Endometrium (tissue), 2 donors: ENCODE measurements at regions not wholly inside any gene's neighbourhood (a gene's known extent, or its start where the extent isn't known, plus 50 kb on each side); places are given as distances from the start of the nearest gene placed in this dataset.
A peak's percentile ranks its signal among the peaks of the same experiment; 100 is the strongest.
"Not testable (repeated sequence)": the region's sequence is repeated elsewhere in the genome, so short reads cannot be mapped to it uniquely, and the experiment has no call there.

Source experiments
- FAIRE-seq: peaks from 2 replicates; lab custom pipeline; 2012; peaks lifted over from hg19 to GRCh38; lab: Jason Lieb, UNC
- donor health status: control.
- donor health status: control.

GRCh38 chr3:162411556-162411955, 914.9 kb downstream of the OTOL1 start:
- FAIRE-seq = not testable (repeated sequence)

GRCh38 chr3:162421721-162422120, 925.1 kb downstream of the OTOL1 start:
- FAIRE-seq = no peak

DNA sequence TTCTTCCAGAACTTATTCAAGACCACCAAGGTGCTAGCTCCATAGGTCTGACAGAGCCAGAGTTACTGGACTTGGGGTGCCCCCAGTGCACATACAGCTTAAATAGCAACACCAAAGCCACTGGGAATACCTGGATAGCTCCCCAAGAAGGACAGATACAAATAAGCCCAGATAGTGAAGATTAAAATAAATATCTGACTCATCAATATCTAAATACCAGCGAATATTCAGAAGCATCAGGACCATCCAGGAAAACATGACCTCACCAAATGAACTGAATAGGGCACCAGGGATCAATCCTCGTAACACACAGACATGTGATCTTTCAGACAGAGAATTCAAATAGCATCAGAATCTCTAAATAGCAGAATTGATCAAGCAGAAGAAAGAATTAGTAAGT, 931.6 kb downstream of the OTOL1 start:
- no peak for FAIRE-seq

DNA sequence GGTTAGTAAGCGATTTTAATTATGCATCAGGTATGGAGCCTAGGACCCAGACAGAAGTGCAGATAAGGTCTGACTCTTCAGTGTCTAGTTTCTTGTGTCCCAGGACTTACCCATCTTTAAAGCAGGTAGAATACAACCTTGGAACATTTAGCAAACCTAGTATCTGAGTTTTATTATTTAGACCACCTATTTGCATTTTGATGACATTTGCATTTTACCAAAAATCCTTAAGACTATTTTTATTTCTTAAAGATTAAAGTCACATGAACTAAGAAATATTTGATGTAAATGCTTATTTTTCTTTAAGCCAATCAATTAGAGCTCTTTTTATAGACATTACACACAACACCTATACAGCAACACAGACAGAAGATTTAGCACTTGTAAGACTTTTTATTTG, 939.1 kb downstream of the OTOL1 start:
- no peak for FAIRE-seq

DNA sequence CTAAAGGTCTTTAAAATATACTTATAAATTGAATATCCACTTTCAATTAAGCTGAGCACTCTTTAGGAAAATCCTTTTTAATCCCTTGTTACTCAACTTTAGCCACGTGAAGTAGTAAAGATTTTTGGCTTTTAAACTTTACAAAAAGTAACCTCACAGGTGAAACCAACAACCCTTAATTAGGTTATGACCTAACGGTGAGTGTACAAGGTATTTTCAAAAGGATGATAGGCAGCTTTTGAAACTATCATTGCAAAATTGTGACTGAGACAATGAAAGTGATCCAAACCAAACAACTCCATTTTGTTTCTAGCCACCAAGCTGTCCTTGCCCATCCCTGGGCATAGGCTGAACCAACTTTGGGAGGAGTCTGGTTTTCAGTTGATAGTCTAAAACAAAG, 940.2 kb downstream of the OTOL1 start:
- no peak for FAIRE-seq

DNA sequence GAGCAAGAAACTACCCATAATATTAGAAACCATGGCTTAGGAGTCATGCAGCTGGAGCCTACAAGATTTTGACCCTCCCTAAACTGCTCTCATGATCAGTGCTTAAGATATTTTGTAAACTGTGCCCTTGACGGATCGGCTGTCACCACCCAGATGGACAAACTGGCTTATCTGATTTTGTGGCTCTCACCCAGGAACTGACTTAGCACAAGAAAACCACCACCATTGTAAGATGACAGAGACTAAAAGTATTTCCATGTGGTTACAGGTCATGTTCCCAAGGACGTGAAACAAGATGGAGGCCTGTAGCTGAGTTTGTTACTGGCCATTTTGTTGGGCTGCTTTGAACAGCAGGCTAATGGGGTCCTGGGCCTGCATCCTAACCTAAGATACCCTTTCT, 940.9 kb downstream of the OTOL1 start:
- no peak for FAIRE-seq

- no peak for FAIRE-seq
Observed at GRCh38 chr3:162441716-162442115, 945.1 kb downstream of the OTOL1 start.

- no peak for FAIRE-seq
Observed at GRCh38 chr3:162443376-162443775, 946.8 kb downstream of the OTOL1 start.

GRCh38 chr3:162468791-162469190, 972.2 kb downstream of the OTOL1 start:
- FAIRE-seq = no peak

- FAIRE-seq = no peak
Observed at GRCh38 chr3:162487138-162487537, 990.5 kb downstream of the OTOL1 start.

- no peak for FAIRE-seq
Observed at GRCh38 chr3:162489853-162490252, 993.2 kb downstream of the OTOL1 start.

GRCh38 chr3:162491952-162492351, 995.3 kb downstream of the OTOL1 start:
- FAIRE-seq = no peak

- FAIRE-seq = no peak
Observed at GRCh38 chr3:162492446-162493081, 996.0 kb downstream of the OTOL1 start.

DNA sequence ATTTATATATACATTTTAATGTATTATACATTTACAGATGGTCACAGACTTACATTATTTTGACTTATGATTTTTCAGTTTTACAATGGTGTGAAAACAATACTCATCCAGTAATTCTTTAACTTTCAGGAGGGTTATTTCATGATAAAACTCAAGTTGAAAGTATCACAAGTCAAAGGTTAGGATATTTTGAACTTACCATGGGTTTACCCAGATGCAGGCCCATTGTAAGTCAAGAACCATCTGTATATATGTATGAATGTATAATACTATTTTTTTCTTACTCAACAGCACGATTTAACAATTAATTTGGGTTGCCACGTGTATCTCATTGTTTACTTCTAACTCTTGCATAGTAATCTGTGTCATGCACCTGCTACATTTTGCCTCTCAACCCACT, 1002.0 kb downstream of the OTOL1 start:
- no peak for FAIRE-seq

DNA sequence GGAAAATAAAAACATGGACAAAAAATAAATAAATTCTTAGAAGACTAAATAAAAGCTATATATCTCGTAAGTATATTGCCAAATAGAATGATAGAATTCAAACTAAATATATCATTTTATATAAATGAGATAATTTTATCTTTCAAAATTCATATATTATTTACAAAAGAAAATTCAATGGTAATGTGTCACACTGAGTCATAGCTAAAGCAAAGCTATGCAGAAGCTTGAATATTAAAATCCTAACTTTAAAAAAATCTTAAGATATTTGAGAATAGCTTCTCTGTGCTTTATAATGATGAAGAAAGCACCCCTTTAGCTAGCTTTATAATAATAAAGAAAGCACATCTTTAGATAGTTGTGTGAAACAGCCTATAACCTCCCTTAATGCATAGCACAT, 1010.8 kb downstream of the OTOL1 start:
- no peak for FAIRE-seq

GRCh38 chr3:162512488-162512887, 1015.9 kb downstream of the OTOL1 start:
- FAIRE-seq = peak; percentile 72

DNA sequence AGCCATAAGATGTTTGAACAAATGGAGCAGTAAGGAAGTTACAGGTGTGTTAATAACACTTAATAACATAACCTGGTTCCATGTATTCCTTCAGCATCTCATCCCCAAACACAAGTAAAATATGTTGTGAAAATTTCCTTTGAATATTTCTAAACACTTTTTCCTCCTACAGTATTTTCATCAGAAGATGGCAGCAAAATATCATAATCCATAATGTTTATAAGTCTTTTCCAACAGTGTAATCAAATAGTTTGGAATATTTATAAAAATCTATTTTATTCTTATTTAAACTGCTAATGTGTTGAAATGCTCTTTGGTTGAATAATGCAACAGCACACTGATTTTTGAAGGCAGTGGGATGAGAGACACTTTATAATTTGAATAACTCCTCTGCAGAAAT, 1020.5 kb downstream of the OTOL1 start:
- FAIRE-seq = no peak

DNA sequence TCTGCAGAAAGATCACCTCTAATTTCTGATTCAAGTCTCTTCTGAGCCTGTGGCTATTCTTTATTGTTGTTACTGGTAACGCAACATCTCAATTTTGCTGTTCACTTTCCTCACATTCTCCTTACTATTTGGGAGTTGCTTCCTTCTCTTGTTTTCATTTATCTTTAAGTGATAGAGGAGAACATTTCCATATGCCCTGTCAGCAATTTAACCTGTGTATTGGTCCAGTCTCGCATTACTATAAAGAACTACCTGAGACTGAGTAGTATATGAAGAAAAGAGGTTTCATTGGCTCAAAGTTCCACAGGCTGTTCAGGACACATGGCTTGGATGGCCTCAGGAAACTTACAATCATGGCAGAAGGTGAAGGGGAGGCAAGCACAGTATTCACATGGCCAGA, 1025.1 kb downstream of the OTOL1 start:
- FAIRE-seq = no peak

GRCh38 chr3:162525066-162525742, 1028.6 kb downstream of the OTOL1 start:
- peak; percentile 15 for FAIRE-seq

GRCh38 chr3:162525771-162526170, 1029.2 kb downstream of the OTOL1 start:
- FAIRE-seq = no peak

DNA sequence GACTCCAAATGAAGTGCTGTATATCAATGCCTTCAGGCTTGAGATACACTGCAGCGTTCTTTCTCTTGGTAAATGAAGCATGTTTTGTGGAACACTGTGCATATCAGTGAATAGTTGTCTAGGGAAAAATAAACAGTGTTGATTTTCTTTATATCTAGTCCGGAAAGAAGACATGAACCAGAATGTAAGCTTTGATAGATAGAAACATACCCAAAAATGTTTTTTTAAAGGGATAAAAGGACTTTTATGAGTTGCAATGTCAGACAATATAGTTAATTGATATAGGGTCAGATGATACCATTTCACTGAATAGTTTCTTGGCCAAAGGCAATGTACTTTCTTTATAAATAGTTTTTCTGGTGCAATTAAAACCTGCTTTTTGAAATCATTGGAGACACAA, 1037.8 kb downstream of the OTOL1 start:
- no peak for FAIRE-seq

- FAIRE-seq = no peak
Observed at GRCh38 chr3:162538491-162538890, 1041.9 kb downstream of the OTOL1 start.

DNA sequence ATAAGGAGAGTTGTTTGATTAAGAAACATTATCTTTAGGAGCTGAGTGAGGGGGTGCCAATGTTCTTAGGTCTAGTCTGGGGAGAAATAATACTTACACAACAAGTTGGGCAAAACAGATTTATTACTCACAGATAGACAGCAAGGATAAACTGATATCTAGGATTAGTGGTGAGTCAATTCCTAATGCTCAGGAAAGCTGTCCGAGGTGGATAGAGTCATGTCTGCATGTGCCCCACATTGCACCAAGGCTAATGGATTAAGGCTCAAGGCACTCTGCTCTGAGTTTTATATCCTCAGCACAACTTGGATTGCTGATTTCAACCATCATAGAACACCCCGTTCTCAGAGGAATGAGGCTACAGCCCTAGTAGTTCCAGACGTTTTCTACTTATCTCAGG, 1042.3 kb downstream of the OTOL1 start:
- no peak for FAIRE-seq

DNA sequence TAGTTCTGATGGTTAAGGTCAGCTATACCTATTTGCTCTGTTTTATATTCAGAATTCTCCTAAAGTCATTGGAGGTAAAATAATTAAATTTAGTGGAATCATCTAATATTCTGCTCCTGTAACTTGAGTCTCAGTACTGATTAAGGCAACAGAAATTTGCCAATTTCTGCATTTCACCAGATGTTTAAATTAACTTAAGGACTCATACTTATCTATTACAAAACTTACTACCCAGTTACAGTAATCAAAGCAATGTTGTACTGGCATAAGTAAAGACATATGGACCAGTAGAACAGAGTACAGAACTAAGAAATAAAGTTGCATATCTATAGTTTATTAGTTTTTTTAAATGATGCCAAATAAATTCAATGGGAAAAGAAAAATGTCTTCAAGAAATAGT, 1043.8 kb downstream of the OTOL1 start:
- FAIRE-seq = no peak
